LoVo (cell line): ENCODE measurements at regions not wholly inside any gene's neighbourhood (a gene's known extent, or its start where the extent isn't known, plus 50 kb on each side); places are given as distances from the start of the nearest gene placed in this dataset.

ENCODE experiments used
- DNase-seq: peaks from one replicate; pipeline ENCODE4 v3.0.0-alpha.2; 2016; ENCODE audit warnings: low spot score

- no peak for DNase-seq
Observed at GRCh38 chr4:45099471-45099870, 373.1 kb upstream of the GNPDA2 start.

DNA sequence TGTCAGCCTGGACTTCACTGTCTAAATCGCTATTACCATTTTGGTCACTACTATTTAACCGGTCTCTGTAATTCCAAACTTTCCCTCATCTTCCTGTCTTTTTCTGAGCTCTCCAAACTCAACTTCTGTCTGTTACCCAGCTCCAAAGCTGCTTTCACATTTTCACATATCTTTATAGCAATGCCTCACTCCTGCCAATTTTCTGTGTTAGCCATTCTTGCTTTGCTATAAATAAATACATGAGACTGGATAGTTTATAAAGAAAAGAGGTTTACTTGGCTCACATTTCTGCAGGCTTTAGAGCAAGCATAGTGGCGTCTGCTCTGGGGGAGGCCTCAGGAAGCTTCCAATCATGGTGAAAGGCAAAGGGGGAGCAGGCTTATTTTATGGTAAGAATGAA is 368.3 kb upstream of the GNPDA2 start:
- no peak for DNase-seq

- DNase-seq: no peak
Observed at GRCh38 chr4:45082101-45082500, 355.7 kb upstream of the GNPDA2 start.

- DNase-seq: no peak
Observed at GRCh38 chr4:45079616-45080015, 353.3 kb upstream of the GNPDA2 start.

DNA sequence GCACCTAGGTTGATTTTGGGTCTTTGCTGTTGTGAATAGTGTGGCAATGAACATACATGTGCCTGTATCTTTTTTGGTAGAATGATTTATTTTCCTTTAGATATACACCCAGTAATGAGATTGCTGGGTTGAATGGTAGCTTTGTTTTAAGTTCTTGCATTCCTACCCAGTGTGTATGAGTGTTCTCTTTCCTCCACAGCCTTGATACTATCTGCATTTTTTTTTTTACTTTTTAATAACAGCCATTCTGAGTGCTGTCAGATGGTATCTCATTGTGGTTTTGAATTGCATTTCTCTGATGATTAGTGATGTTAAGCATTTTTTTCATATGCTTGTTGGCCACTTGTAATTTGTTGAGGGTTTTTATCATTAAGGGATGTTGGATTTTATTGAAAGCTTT is 351.8 kb upstream of the GNPDA2 start:
- DNase-seq: no peak

GRCh38 chr4:45072981-45073380 is 346.6 kb upstream of the GNPDA2 start:
- no peak for DNase-seq

DNA sequence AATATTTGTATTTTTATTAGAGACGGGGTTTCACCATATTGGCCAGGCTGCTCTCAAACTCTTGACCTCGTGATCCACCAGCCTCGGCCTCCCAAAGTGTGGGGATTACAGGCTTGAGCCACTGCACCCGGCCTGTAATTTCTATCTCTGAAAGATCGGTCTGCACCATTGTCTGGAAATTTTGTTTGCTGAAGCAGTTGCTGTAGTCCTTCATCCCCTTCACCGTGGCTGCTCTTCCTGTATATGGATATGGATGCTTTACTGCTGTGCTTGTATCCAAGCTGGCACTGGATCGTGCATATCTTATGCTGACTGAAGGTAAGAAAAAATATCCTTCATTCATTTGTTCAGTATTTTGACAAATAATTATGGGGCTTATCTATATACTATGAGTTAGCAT is 338.4 kb upstream of the GNPDA2 start:
- DNase-seq: no peak

DNA sequence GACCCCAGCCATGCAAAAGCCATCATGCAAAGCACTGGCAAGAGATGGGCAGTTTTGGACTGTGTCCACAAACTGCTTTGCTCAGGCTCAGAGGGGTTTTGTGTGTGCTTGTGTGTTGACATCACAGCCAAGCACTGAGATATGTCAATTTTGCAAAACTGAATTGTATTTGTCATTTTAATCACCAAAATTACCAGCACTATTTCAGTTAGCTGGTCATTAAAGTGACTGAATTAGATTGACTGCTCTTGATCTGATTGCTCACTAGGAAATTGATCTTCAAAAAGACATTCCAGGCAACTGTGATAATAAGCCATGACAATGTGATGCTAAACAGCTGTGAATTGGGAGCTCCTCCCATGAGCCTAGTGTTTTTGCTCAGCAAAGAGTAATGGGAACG is 337.3 kb upstream of the GNPDA2 start:
- no peak for DNase-seq

GRCh38 chr4:45062935-45063545 is 336.7 kb upstream of the GNPDA2 start:
- no peak for DNase-seq

DNA sequence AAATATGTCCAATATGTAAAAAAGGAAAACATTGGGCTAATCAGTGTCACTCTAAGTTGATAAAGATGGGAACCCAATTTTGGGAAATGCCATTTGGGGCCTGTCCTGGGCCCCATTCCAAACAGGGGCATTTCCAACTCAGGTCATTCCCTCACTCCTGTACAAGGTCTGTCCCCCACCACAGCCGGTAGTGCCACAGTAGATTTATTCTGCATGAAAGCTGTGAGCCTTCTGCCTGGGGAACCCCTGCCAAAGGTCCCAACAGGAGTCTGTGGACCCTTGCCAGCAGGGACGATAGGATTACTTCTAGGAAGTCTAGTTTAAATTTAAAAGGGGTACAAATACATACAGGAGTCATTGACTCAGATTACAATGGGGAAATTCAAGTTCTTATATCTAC is 317.6 kb upstream of the GNPDA2 start:
- DNase-seq: no peak

GRCh38 chr4:45036677-45037076 is 310.3 kb upstream of the GNPDA2 start:
- DNase-seq: no peak

GRCh38 chr4:45033676-45034419 is 307.5 kb upstream of the GNPDA2 start:
- no peak for DNase-seq

DNA sequence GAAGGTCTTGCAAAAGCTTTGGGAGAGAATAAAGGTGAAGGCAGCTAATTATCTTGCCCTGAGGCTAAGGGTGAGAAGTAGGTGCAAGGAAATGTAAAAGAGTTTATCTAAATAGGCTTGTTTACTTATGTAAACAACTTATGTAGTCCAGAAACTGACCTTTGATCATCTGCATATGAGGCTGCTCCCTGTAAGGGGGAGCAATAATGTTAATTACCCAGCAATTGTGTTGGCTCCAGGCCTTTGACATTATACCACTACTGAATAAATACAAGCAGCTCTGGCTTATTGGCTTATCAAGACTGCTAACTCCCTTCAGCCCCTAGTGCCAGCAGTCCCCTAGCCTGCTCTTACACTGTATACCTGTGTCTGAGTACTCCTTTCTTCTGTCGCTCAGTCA is 303.7 kb upstream of the GNPDA2 start:
- DNase-seq: no peak

- DNase-seq: no peak
Observed at GRCh38 chr4:45007508-45007907, 281.2 kb upstream of the GNPDA2 start.

GRCh38 chr4:45006078-45006477 is 279.7 kb upstream of the GNPDA2 start:
- DNase-seq: no peak

DNA sequence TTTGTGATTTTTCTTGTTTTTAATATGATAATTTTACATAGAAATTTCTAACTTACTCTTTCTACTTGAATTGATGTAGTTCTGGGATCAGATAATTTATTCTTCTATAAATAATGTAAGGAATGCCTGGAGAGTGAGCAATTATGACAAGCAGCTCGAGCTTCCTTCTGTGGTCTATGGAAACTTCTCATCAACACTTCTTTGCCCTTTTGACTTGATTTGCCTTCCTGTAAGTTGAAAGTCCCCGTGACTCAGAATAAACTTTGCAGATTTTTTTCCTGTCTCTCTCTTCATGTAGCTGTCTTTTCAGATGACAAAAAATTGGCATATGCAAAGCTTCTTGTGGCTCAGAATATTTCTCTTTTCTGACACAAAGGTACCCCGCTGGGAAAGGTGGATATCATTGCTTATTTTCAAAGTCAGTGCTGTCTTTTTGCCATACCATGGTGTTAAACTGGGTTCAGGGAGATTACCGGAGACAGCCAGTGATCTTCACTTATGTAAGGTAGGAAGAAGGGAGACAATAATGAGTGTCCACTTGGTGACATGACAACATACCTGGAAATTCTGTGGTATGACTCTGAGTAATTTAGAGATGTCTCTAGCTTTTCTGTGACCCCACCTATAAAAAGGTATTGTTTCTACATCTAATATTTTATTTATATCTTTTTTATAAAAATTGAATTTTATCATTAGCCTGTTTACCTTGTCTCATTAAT is 278.6 kb upstream of the GNPDA2 start:
- no peak for DNase-seq

DNA sequence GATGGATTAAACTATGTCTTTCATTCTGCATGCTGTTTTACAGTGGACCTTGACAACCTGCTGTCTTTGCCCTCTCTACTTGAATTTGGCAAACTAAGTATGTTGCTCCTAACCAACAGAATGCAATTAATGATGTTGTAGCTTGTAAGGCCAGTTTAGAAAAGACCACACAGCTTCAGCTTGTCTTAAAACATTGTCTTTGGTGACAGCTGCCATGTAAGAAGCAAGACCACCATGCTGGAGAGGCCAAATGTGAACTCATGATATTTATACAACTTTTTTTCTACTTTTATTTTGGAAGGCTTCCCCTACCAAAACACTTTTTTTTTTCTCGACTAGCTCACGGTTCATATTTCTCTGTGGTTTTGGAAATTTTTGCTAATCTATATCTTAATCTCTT is 278.0 kb upstream of the GNPDA2 start:
- DNase-seq: no peak

- DNase-seq: no peak
Observed at GRCh38 chr4:44996276-44996845, 270.0 kb upstream of the GNPDA2 start.

DNA sequence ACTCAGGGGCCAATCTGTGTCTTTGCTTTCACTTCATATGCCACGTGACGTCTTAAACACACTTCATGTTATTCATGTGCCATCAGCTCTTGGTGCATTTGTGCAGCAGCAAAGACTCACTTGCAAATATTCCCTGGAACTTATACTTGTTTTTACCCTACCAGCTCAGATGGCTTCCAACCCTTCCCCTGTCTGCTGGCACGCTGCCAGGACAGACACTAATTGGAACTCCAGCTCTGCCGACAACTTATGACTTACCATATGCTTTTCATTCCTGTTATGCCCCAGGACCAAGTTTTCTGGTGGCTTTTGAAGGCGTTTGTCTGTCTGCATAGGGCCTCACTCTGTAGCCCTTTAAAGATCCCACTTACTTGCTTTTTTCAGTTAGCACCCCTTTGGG is 261.7 kb upstream of the GNPDA2 start:
- DNase-seq: no peak

- DNase-seq: no peak
Observed at GRCh38 chr4:44985938-44986337, 259.6 kb upstream of the GNPDA2 start.

GRCh38 chr4:44985152-44985551 is 258.8 kb upstream of the GNPDA2 start:
- DNase-seq: no peak

DNA sequence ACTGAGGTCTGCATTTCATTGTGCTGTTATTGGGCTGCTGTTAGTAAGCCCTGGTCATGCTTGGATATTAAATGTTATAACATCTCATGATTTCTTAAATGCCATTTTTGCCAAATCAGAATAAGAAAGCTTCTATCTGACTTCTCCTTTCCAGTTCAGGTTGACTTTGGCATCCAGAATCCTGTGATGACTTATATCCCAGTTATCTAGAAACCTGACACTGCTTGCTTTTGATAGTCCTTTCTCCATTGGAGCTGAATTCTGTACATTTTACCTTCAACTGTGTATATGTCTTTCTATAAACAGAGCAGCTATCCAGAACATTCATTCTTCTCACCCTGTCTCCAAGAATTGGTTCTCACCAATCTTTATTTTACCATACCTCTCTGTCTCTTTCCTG is 257.7 kb upstream of the GNPDA2 start:
- DNase-seq: no peak

- no peak for DNase-seq
Observed at GRCh38 chr4:44983083-44983482, 256.7 kb upstream of the GNPDA2 start.
